WTC11 (cell line): ENCODE measurements at regions not wholly inside any gene's neighbourhood (a gene's known extent, or its start where the extent isn't known, plus 50 kb on each side); places are given as distances from the start of the nearest gene placed in this dataset.

Experiments used
- AFF4 ChIP-seq: sonication (generic); formaldehyde crosslinking; IDR thresholded peaks from 2 replicates; pipeline ENCODE4 v1.8.1; 2023; ENCODE audit warnings: mild to moderate bottlenecking, missing genetic modification reagents, borderline replicate concordance
- ATF3 ChIP-seq: sonication (generic); formaldehyde crosslinking; conservative IDR thresholded peaks from 2 replicates; pipeline ENCODE4 v1.8.1; 2022; ENCODE audit warnings: mild to moderate bottlenecking, missing genetic modification reagents
- CTCF ChIP-seq: fragments of 200-600 bp; IDR thresholded peaks from 2 replicates; pipeline ENCODE4 v1.8.0; 2022; ENCODE audit warnings: antibody characterized with exemption
- FOXP1 ChIP-seq: sonication (generic); formaldehyde crosslinking; IDR thresholded peaks from 2 replicates; pipeline ENCODE4 v1.8.0; 2022; ENCODE audit warnings: missing genetic modification reagents, mild to moderate bottlenecking, moderate library complexity, borderline replicate concordance
- IRF2 ChIP-seq: sonication (generic); formaldehyde crosslinking; IDR thresholded peaks from 2 replicates; pipeline ENCODE4 v1.8.0; 2022; ENCODE audit warnings: low read depth, missing genetic modification reagents, borderline replicate concordance
- JUN ChIP-seq: sonication (generic); formaldehyde crosslinking; IDR thresholded peaks from 2 replicates; pipeline ENCODE4 v1.8.0; 2023; ENCODE audit warnings: mild to moderate bottlenecking, missing genetic modification reagents
- TEAD4 ChIP-seq: sonication (generic); formaldehyde crosslinking; IDR thresholded peaks from 2 replicates; pipeline ENCODE4 v1.8.0; 2022; ENCODE audit warnings: mild to moderate bottlenecking, missing genetic modification reagents
- ZNF219 ChIP-seq: sonication (generic); formaldehyde crosslinking; IDR thresholded peaks from 2 replicates; pipeline ENCODE4 v1.8.0; 2023; ENCODE audit warnings: missing genetic modification reagents, mild to moderate bottlenecking, borderline replicate concordance
- ZNF416 ChIP-seq: fragments of 250-450 bp; sonication (Bioruptor Pico); IDR thresholded peaks from 2 replicates; pipeline ENCODE4 v1.9.0; 2021; ENCODE audit warnings: mild to moderate bottlenecking, inconsistent platforms
- TF ChIP-seq, protein P1 (sequence below): sonication (generic); formaldehyde crosslinking; IDR thresholded peaks from 2 replicates; pipeline ENCODE4 v1.8.1; 2023; ENCODE audit warnings: mild to moderate bottlenecking, missing genetic modification reagents

DNA sequence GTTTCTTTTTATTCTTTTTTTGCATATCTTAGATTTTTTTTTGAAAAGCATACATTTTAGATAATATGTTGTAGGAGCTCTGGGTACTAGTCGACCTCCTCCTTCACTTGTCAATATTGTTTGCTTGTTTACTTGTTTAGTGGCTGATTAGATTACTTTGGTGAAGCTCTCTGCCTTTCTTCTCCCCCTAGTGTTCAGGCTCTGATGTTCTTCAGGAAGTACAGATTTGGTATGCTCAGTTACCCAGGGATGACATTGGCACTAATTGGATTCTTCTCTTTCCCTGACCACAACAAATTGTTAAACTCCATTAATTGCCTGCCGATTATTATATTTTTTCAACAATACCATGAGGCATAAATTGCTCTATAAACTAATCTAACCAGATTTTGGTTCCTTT lies 491.2 kb downstream of the SUCLG1 start:
- TF ChIP-seq JUN, result no peak
- no peak for TF ChIP-seq ATF3
- TF ChIP-seq TEAD4 (CRISPR knock-in tag), result no peak
- no peak for TF ChIP-seq CTCF
- no peak for TF ChIP-seq FOXP1 (CRISPR knock-in tag)
- no peak for TF ChIP-seq AFF4
- no peak for TF ChIP-seq ZNF219 (CRISPR knock-in tag)
- no peak for TF ChIP-seq IRF2
- TF ChIP-seq, protein P1, sequence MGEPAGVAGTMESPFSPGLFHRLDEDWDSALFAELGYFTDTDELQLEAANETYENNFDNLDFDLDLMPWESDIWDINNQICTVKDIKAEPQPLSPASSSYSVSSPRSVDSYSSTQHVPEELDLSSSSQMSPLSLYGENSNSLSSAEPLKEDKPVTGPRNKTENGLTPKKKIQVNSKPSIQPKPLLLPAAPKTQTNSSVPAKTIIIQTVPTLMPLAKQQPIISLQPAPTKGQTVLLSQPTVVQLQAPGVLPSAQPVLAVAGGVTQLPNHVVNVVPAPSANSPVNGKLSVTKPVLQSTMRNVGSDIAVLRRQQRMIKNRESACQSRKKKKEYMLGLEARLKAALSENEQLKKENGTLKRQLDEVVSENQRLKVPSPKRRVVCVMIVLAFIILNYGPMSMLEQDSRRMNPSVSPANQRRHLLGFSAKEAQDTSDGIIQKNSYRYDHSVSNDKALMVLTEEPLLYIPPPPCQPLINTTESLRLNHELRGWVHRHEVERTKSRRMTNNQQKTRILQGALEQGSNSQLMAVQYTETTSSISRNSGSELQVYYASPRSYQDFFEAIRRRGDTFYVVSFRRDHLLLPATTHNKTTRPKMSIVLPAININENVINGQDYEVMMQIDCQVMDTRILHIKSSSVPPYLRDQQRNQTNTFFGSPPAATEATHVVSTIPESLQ (CRISPR knock-in tag), result no peak
- TF ChIP-seq ZNF416 (CRISPR knock-in tag), result no peak
